ENCODE measurements at regions not wholly inside any gene's neighbourhood (a gene's known extent, or its start where the extent isn't known, plus 50 kb on each side); places are given as distances from the start of the nearest gene placed in this dataset.

DNA sequence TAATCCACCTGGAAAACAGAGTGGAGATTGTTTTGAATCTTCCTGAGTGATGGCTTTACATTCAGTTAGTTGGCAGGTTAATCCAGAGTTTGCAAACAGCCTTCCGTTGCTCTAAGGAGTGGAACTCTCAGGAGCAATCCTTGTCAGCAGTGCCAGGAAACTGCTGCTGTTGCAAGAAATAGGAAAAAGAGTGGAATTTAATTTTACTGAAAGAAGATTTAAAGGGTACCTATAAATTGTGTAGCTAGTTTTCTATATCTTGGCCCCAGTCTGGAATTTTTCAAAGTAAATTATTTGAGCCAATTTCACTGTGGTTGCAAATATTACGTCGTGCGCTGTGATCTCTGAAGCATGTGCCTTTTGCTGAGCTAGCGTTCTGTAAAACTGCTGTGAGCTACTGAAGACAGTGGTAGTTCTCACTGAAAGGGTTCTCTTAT is 55.5 kb upstream of the SLC5A12 start:
- no peak for DNase-seq

DNA sequence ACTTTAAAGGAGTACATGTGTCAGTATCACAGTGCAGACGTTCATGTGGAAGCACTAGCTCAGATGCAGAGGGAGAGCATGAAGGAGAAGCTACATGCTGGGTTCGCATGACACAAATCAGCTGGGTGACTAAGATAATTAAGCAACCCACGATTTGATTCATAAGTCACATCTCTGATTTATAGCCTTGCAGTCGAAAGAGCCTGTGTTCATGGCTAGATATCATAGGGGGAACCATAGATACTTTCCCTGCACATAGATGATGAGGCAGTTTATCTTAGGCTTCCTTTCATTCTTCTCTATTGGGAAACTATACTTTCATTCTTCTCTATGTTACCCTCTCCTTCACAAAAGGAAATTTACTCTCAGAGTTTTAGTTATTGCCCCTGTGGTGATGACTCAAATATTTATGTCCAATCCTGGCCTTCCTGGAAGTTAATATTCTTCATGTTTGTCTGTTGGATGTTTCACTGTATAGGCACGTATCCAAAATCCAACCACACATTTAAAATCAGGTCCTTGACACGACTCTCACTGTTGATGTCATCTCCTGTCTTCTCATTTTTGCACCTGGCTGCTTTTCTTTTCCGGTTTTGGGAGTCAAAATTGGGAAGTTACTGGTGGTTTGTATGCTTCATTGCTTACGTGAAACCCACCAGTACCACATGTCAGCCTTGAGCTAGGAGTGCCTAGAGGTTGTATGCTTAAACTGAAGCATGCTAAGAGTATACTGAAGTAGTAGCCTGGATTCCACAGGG is 56.3 kb upstream of the SLC5A12 start:
- DNase-seq = peak; percentile 26

DNA sequence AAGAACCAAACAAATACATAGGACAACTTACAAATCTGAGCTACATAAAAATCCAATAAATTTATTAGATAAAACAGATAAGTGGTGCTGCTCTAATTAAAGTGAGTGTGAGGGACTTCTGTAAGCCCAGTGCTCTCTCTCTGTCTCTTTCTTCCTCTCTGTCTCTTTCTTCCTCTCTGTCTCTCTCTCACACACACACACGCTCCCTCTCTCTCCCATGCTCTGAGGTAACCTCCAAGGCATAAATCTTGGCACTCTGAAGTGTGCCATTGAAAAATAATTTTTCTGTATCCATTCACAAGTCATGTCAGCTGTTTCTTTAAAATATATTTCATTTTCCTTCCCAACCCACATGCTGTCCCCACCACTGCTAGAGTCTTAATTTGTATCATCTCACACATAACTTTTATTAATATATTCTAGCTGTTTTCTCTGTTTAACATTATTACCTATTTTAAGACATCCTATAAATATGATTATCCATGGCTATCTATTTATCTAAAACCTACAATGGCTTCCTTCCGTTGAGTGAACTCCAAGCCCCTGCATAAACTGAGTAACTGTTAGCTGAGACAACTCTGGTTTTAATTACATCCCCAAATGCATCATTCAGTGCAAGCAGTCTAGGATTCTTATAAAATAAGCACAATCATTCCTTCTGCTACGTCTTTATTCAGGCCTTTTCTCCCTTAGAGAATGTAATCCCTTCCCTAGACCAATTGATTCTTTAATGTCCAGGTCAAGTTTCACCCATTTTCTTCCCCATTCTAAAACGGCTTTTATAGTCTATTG is 57.4 kb upstream of the SLC5A12 start:
- DNase-seq = no peak

DNA sequence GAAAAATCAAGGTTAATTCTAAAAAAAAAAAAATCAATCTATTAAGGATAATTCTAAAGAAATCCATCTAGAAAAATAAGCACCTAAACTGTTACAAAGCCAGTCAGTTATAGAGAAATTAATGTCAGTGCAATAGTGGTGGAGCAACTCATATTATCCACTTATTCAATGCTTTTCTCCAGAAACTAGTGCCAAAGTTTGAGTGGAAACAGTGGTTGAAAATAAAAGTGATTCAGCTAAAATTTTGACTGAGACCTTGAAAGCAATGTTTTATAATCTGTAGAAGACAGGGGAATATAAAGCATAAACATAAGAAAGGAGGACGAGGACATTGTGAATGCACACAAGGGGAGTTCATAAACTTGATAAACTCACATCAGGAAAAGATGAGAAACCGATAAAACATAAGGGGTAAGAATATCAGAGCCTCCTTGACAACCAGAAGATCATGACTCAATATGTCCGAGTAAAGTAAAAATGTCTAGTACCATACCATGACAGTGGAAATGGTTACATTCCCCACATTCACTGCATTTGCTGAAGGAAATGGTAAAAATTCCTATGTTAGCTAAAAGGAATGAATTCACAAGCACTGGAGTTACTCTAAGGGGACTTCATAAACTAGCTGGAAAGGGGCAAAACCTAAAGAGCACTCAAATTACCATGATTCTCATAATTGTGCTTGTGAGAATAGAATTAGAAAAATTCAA is 58.7 kb upstream of the SLC5A12 start:
- no peak for DNase-seq

DNA sequence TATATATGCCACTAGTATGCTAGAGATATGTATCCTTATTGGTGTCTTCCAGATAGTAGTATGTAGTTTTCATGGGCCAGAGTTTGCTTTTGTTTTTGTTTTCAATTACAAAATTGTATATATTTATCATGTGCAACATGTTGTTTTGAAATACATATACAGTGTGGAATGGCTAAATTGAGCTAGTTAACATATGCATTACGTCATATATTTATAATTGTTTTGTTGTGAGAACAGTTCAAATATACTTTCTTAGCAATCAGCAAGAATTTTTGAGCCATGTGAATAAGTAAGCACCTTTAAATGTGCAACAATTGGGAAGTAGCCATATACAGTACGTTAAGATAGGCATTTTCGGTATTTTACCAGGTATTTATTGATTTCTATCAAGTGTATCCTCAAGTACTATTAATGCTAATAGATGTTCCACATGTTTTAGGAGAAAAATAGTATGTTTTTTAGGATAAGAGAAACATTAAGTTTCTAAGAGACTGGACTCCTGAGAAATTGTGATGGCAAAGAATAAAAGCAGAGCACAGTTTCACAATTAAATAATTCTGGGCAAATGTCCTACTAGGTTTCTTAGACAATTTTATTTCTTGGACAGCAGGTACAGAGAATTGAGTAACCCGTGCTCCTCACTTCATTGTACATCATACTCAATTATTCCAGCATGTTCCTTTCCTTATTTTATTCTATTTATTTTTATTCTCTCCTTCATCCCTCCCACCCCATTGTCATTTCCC is 60.5 kb upstream of the SLC5A12 start:
- no peak for DNase-seq

DNA sequence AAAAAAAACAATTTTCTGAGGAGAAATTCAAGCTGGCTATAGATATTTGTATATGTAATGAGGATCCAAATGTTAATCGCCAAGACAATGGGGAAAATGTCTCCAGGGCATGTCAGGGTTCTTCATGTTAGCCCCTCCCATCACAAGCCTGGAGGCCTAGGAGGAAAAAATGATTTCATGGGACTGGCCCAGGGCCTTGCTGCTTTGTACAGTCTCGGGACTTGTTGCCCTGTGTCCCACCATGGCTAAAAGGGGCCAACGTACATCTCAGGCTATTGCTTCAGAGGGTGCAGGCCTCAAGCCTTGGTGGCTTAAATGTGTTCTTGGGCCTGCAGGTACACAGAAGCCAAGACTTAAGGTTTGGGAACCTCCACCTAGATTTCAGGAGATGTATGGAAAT is 62.1 kb upstream of the SLC5A12 start:
- no peak for DNase-seq

DNA sequence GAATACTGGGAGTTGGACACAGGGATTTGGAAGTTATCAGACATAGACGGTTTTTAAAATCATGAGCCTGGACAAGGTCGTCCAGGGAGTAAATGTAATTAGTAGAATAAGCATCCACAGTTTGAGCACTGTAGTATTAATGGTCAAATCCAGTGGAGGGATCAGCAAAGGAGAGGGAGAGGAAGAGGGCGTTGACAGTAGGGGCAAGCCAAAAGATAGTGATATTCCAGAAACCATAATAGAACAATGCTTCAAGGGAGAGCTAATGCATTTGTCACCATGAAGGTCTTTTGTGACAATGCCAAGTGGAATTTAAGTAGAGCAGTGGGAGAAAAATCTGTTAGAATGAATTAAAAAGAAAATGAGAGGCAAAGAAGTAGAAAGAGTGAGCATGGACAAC is 68.9 kb upstream of the SLC5A12 start:
- no peak for DNase-seq

DNA sequence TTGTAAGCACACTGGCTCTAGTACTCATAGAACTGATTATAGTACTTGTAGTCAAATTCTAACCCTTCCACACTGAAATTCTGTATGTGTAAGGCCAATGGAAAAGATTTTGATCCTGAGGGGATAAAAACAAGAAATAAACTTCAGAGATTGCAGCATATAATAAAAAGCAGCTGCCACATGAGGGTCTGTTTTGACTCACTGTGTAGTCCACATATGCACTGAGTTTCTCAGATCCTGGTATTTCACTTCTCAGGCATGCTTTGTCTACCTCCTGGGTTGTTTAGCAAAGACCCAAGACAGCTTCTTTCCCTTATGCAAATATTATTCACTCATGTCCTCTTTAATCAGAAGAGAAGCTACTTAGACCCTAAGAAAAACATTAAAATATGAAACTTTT is 71.1 kb upstream of the SLC5A12 start:
- no peak for DNase-seq

DNA sequence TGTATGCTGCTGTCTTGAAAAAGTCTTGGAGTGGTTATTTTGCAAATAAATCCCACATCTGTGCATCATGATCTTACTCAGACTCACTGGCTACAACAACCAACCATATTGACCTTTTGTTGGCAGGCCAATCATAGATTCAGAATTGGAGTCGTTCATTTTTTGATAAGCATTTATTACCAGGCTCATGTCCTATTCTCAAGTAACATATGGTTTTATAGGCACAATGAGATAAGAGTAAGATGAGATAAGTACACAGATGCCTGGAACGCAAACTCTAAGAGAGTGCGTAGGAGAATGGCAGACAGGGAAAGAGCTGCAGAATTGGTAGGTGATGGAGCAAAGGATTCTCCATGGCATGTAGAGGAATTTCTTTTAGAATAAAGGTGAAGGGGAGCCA is 71.6 kb upstream of the SLC5A12 start:
- DNase-seq = no peak

DNA sequence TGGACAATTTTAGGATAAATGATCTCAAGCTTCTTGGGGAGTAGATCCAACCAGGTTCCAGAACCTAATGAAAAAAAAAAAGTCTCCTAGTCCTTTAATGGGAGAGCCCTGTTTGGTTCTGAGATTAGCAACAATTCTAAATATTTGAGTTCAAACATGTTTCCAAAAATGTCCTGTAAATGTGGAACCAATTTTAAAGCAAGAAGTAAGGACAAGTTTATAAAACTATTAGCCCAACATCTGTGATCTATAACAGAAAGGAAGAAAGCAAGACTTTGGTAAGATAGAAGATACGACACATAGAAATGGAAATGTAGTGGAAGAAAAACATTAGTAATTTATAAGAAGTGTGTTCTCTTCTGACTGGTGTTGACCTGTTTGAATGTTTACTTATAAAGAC is 79.7 kb upstream of the SLC5A12 start:
- DNase-seq = no peak

DNA sequence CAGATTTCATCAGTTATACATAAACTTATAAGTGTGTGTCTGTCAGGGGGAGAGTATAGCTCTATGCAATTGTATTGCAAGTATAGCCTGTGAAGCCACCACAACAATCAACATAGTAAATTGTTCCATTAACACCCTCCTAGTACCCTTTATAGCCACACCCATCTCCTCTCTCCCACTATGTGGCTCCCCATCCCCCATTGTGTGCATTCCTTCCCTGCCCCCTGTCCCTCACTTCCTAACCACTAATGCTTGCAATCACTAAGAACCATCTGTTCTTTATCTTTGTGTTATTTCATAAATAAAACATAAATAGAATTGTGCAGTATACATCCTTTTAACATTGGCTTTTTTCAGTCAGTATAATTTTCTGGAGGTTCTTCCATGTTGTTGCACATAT is 83.1 kb upstream of the SLC5A12 start:
- DNase-seq = no peak

DNA sequence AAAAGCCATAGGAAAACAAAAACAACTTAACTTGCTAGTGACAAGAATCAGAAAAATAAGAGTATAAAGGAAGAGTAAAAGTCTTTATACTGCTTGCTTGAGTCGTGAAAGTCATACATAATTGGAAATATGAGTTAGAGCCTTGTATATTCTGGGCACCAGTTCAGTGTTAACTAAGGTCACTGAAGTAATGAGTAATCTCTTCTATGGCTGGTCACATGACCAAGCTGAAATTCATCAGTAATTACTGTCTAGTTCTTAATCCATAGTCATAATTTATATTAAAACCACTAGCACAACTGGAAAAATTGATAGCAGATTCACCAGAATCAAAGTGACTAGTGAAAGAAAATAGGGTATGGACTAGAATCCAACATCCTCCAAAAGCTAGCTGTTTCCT is 84.4 kb upstream of the SLC5A12 start:
- DNase-seq = no peak

DNA sequence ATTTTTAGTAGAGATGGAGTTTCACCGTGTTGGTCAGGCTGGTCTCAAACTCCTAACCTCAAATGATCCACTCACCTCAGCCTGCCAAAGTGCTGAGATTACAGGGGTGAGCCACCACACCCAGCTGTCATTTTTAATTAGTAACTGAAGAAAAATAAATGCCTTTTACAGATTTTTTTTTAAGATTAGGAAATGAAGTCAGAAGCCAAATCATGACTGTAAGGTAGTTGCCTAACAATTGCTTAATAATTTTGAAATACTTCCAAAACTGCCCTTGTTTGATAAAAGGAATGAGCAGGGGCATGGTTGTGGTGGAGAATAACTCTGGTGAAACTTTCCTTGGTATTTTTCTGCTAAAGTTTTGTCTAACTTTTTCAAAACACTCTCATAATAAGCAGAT is 98.9 kb upstream of the SLC5A12 start:
- DNase-seq = no peak

DNA sequence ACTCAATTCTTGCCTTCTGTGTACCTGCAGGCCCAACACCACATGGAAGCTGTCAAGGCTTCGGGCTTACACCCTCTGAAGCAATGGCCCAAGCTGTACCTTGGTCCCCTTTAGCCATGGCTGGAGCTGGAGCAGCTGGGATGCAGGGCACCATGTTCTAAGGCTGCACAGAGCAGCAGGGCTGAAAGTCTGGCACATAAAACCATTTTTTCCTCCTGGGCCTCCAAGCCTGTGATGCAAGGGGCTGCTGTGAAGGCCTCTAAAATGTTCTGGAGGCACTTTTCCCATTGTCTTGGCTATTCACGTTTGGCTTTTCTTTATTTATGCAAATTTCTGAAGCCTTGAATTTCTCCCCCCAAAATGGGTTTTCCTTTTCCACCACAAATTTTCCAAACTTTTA is 102.1 kb upstream of the SLC5A12 start:
- no peak for DNase-seq

DNA sequence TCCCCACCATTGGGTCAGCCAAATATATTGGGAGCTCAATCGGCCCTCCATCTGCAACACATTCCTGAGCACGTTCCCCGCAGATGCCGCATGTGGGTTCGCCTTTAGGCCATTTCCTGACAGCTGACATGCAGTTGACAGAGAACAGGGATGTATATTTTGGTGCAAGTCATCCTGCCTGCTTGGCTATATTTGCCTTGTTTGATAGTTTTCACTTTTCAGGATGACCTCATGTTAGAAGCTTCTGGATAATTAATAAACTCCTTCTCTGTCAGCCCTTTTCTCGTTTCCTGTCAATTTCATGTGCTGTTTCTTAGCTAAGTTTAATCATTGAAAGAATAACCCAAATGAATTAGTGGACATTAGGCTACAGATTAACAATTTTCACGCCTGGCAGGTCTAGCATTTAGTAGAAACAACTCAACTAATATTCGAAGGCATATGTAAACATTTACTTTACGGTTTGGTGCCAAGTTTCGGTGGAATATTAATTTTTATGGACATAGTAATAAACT is 105.8 kb upstream of the SLC5A12 start:
- no peak for DNase-seq

DNA sequence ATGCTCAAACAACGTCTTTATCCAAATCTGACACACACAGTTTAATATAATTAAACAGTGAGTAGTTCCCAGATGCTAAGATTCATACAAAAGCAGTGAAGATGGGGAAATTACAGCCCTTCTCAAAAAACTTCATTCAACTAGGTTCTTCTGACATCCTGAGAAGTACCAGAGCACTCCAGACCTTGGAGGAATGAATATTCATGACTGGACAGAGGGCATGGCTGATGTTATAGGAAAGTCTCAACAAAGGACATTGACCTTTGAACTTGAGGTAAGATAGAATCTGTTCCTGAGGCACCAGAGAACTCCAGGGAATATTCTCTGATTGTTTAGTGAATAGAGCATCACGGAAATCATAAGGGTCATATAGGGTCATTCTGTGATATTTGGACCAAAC is 106.4 kb upstream of the SLC5A12 start:
- DNase-seq = no peak

DNA sequence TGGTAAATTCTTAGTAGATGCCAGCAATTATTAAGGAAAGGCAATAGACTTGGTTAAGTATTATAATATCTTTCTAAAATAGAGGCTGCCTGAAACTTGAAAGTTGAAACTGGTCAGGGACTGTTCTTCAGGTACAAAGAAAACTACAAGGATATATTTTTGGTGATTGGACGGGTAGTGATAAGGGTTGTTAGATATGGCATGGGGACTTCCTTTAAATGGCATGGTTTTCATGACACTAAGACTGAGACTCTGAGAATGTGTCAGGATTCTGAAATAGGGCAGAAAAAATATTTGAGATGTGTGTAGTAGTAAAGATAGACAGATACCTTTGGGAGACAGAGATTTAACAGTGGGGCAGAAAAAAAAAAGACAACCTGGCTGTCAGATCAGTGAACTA is 108.4 kb upstream of the SLC5A12 start:
- DNase-seq = no peak

DNA sequence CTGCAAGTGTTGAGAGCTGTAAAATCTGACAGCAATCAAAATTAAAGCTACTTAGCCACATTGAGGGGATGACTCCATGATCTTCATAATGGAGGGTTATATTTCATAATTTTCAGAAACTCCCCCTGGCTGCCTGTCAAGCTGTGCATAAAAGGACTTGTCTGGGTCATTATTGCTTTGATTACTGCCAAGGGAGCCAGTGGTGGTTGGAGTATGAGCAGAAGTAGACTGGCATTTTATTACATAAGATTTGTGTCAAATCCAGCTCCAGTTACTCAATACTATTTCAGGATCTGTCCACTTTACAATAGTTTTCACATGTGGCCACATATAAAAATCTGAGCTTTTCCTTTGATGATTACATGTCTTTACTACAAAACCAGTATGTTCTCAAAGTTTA is 108.9 kb upstream of the SLC5A12 start:
- peak; percentile 80 for DNase-seq

DNA sequence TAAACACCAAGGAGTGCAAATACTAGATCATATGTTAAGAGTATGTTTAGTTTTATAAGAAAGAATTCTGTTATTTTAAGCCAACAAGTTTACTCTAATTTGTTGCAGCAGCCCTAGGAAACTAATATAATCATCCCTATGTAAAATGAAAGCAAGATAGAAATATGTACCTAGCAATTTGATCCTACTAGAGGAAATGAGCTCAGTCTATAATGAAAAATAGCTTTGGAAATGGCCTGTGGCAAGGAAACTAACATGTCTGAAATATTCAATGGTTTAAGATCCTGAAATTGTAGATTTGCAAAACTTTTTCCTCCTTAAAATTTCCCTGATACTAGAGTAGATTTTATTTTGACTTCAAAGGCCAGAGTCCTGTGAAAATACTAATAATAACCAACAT is 112.7 kb upstream of the SLC5A12 start:
- DNase-seq = peak; percentile 17

DNA sequence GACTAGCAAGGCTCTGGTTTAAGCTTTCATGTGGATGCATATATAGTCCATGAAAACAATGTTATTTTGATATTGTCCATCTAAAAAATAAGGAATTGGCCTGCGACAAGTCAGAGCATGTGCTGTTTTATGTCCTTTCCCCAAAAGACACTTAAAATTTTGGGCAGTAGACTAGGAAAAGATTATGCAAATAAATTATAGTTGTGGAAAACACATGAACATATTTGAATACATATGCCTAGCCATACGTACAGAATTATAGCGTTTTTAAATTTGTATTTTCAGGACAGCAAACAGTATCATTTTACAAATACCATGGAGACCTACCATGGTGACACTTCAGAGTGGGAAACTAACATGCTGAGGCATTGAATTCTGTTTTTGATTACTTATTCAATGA is 113.8 kb upstream of the SLC5A12 start:
- DNase-seq = no peak

DNA sequence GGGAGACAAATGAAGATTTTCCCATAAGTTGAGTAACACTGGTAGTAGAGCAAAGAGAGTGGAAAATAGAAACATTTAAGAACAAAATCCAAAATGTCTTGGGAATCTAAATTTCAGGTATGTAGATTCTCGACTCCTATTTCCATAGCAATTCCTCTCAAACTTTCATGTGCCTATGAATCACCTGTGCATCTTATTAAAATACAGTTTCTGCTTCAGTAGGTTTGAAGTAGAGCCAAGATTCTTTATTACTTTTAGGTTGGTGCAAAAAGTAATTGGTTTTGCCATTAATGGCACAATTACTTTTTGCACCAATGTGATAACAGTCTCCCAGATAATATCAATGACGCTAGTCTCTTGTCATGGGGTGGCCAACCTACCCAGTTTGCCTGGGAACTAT is 115.3 kb upstream of the SLC5A12 start:
- no peak for DNase-seq

DNA sequence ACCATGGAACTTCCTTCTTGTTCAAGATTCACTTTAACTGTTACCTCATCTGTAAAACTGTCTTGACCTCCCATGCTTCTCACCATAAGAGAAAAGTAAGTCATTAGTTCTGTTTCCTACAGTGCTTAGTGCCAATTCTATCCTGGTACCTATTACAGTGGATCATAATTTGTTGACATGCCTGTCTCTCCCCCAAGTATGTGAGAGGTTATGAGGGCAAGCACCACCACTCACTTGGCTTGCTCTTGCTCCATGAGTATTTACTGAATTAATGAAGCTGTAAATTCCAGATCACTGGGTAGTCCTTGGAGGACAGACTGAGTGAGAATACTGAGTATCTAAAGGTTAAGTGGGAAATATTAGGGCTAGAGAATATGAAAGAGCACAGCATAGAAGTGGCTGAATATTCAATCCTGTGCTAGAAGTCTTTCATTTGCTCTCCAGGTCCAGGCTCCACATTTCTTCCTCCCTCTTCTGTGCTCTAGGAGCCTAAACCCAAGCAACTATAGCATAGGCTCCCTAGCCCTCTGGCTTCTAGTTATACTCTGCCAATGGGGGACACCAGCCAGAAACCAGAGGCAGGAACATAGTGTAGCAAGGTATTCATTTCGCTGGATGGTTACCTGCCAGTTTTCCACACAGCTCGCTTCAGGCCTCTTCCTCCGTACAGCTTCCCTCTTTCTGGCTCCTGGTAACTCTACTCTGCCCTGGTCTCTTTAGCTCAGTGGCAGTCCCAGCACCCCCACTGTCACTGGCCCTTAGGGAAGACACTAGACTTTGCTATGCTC is 118.2 kb upstream of the SLC5A12 start:
- DNase-seq = no peak

Measured in NCI-H69 (cell line).